Nephron progenitor cell (in vitro differentiated cells): ENCODE measurements at regions not wholly inside any gene's neighbourhood (a gene's known extent, or its start where the extent isn't known, plus 50 kb on each side); places are given as distances from the start of the nearest gene placed in this dataset.

ENCODE experiments used
- DNase-seq: peaks from one replicate; pipeline ENCODE4 v3.0.0; 2021
- H3K27ac Mint-ChIP-seq: 2 replicates; pipeline ENCODE4 v1.8.0; 2021; ENCODE audit warnings: mild to moderate bottlenecking, moderate library complexity, mixed read lengths
- H3K27me3 Mint-ChIP-seq: 2 replicates; pipeline ENCODE4 v1.8.0; 2021; ENCODE audit warnings: mild to moderate bottlenecking, low read depth, mixed read lengths; ENCODE audit not compliant: poor library complexity
- H3K36me3 Mint-ChIP-seq: 2 replicates; pipeline ENCODE4 v1.8.0; 2021; ENCODE audit warnings: low read depth, mixed read lengths
- H3K4me1 Mint-ChIP-seq: 2 replicates; pipeline ENCODE4 v1.8.0; 2021; ENCODE audit warnings: mixed read lengths
- H3K4me3 Mint-ChIP-seq: 2 replicates; pipeline ENCODE4 v1.8.0; 2021; ENCODE audit warnings: mild to moderate bottlenecking, moderate library complexity, mixed read lengths
- H3K9me3 Mint-ChIP-seq: 2 replicates; pipeline ENCODE4 v1.8.0; 2021; ENCODE audit warnings: mild to moderate bottlenecking, moderate library complexity, mixed read lengths
- CTCF ChIP-seq: fragments of 200-600 bp; sonication (generic); IDR thresholded peaks from 2 replicates; pipeline ENCODE4 v1.5.0; 2021; ENCODE audit warnings: antibody characterized with exemption

- Mint-ChIP-seq H3K27me3 (no peaks in the 10 kb centered on the region), H3K4me3 (no peak overlapping the region), H3K36me3 (peaks cover 10% of the 10 kb centered on the region), H3K27ac (no peak overlapping the region), H3K4me1 (no peaks in the 10 kb centered on the region), H3K9me3 (peaks cover 38% of the 10 kb centered on the region)
- DNase-seq: no peak
- no peak for TF ChIP-seq CTCF
Observed at GRCh38 chr4:107114059-107114458, 77.9 kb upstream of the DKK2 start.

- Mint-ChIP-seq H3K4me1 (no peaks in the 10 kb centered on the region), H3K36me3 (no peaks in the 10 kb centered on the region), H3K4me3 (no peak overlapping the region), H3K27ac (no peak overlapping the region), H3K27me3 (no peaks in the 10 kb centered on the region), H3K9me3 (no peaks in the 10 kb centered on the region)
- DNase-seq: no peak
- no peak for TF ChIP-seq CTCF
Observed at GRCh38 chr4:107098401-107098800, 62.3 kb upstream of the DKK2 start.

- peaks cover 16% of the 10 kb centered on the region for H3K9me3 Mint-ChIP-seq
- H3K4me1 Mint-ChIP-seq: no peaks in the 10 kb centered on the region
- no peak overlapping the region for H3K27ac Mint-ChIP-seq
- no peaks in the 10 kb centered on the region for H3K36me3 Mint-ChIP-seq
- no peak for TF ChIP-seq CTCF
- DNase-seq: no peak
- H3K27me3 Mint-ChIP-seq: no peaks in the 10 kb centered on the region
- H3K4me3 Mint-ChIP-seq: no peak overlapping the region
Observed at GRCh38 chr4:107094976-107095375, 58.9 kb upstream of the DKK2 start.

GRCh38 chr4:107094332-107094731 is 58.2 kb upstream of the DKK2 start:
- no peak for TF ChIP-seq CTCF
- Mint-ChIP-seq H3K4me1 (no peaks in the 10 kb centered on the region), H3K4me3 (no peak overlapping the region), H3K9me3 (peaks cover 19% of the 10 kb centered on the region), H3K27me3 (no peaks in the 10 kb centered on the region), H3K36me3 (no peaks in the 10 kb centered on the region), H3K27ac (no peak overlapping the region)
- DNase-seq: no peak
